Neural cell (in vitro differentiated cells): ENCODE measurements at regions not wholly inside any gene's neighbourhood (a gene's known extent, or its start where the extent isn't known, plus 50 kb on each side); places are given as distances from the start of the nearest gene placed in this dataset.

Experiments used
- H2AFZ ChIP-seq: fragments of 200-600, 300-800 bp; sonication (generic), shearing (Covaris generic); 2 replicates; pipeline ENCODE4 v1.6.0; 2014; ENCODE audit warnings: low read depth, mild to moderate bottlenecking, antibody characterized with exemption, low read length, moderate library complexity
- H3F3A ChIP-seq: fragments of 200-600 bp; shearing (Covaris generic); 2 replicates; pipeline ENCODE4 v1.6.1; 2016; ENCODE audit warnings: mild to moderate bottlenecking, moderate library complexity, mixed read lengths, antibody characterized with exemption, low read length; ENCODE audit not compliant: insufficient read depth, poor library complexity, severe bottlenecking
- H3K27ac ChIP-seq: fragments of 200-600, 300-800 bp; sonication (generic), shearing (Covaris generic); 2 replicates; pipeline ENCODE4 v1.5.1; 2014; ENCODE audit warnings: mild to moderate bottlenecking, low read length, moderate library complexity
- H3K27me3 ChIP-seq: fragments of 300-800, 200-600 bp; sonication (generic), shearing (Covaris generic); 2 replicates; pipeline ENCODE4 v1.6.0; 2014; ENCODE audit warnings: mild to moderate bottlenecking, low read depth, low read length, moderate library complexity; ENCODE audit not compliant: insufficient read depth
- H3K36me3 ChIP-seq: fragments of 300-800, 200-600 bp; sonication (generic), shearing (Covaris generic); 2 replicates; pipeline ENCODE4 v1.5.1; 2014; ENCODE audit warnings: mild to moderate bottlenecking, antibody characterized with exemption, low read length, moderate library complexity; ENCODE audit not compliant: insufficient read depth
- H3K4me2 ChIP-seq: fragments of 300-800, 200-600 bp; sonication (generic), shearing (Covaris generic); 2 replicates; pipeline ENCODE4 v1.6.0; 2014; ENCODE audit warnings: mild to moderate bottlenecking, low read length
- H3K4me3 ChIP-seq: fragments of 300-800, 200-600 bp; sonication (generic), shearing (Covaris generic); 2 replicates; pipeline ENCODE4 v1.5.1; 2014; ENCODE audit warnings: mild to moderate bottlenecking, low read length, moderate library complexity
- H3K79me2 ChIP-seq: fragments of 200-600 bp; shearing (Covaris generic); replicated peaks from 2 replicates; pipeline ENCODE4 v1.6.0; 2014; ENCODE audit warnings: mild to moderate bottlenecking, low read length, moderate library complexity; ENCODE audit not compliant: insufficient read depth
- H3K9ac ChIP-seq: fragments of 300-800, 200-600 bp; sonication (generic), shearing (Covaris generic); 2 replicates; pipeline ENCODE4 v1.6.1; 2016; ENCODE audit warnings: mild to moderate bottlenecking, low read length, mixed read lengths
- H3K9me2 ChIP-seq: fragments of 200-600 bp; shearing (Covaris generic); 2 replicates; pipeline ENCODE4 v1.6.1; 2016; ENCODE audit warnings: mild to moderate bottlenecking, low read length, mixed read lengths; ENCODE audit not compliant: insufficient read depth
- H3K9me3 ChIP-seq: fragments of 200-600, 300-800 bp; sonication (generic), shearing (Covaris generic); 2 replicates; pipeline ENCODE4 v1.6.1; 2016; ENCODE audit warnings: mild to moderate bottlenecking, mixed run types, low read length, moderate library complexity, mixed read lengths
- H4K20me1 ChIP-seq: fragments of 200-600 bp; shearing (Covaris generic); 2 replicates; pipeline ENCODE4 v1.6.1; 2016; ENCODE audit warnings: mild to moderate bottlenecking, mixed run types; ENCODE audit not compliant: insufficient read depth
- EP300 ChIP-seq: fragments of 450-650 bp; conservative IDR thresholded peaks from 2 replicates; pipeline ENCODE4 v1.6.1; 2014; ENCODE audit warnings: antibody characterized with exemption, mild to moderate bottlenecking, moderate library complexity; ENCODE audit not compliant: poor library complexity, severe bottlenecking
- EZH2 ChIP-seq: fragments of 200-600, 300-800 bp; shearing (Covaris generic), sonication (generic); IDR thresholded peaks from 2 replicates; pipeline ENCODE4 v1.6.1; 2014; ENCODE audit warnings: antibody characterized with exemption, low read length, borderline replicate concordance, mild to moderate bottlenecking; ENCODE audit not compliant: insufficient read depth, poor library complexity, severe bottlenecking
- MXI1 ChIP-seq: fragments of 450-650 bp; conservative IDR thresholded peaks from 2 replicates; pipeline ENCODE4 v1.6.1; 2014; ENCODE audit warnings: antibody characterized with exemption, mild to moderate bottlenecking; ENCODE audit not compliant: poor library complexity, severe bottlenecking
- POLR2AphosphoS5 ChIP-seq: IDR thresholded peaks from 2 replicates; pipeline ENCODE4 v1.6.1; 2012
- RAD21 ChIP-seq: fragments of 450-650 bp; conservative IDR thresholded peaks from 2 replicates; pipeline ENCODE4 v1.6.1; 2014; ENCODE audit warnings: antibody characterized with exemption, mild to moderate bottlenecking, moderate library complexity
- SMC3 ChIP-seq: fragments of 450-650 bp; conservative IDR thresholded peaks from 2 replicates; pipeline ENCODE4 v1.6.1; 2014; ENCODE audit warnings: antibody characterized with exemption, mild to moderate bottlenecking, moderate library complexity; ENCODE audit not compliant: poor library complexity
- TAF1 ChIP-seq: IDR thresholded peaks from 2 replicates; pipeline ENCODE4 v1.6.1; 2012; ENCODE audit warnings: low read depth
- TF ChIP-seq, protein P1 (sequence below): IDR thresholded peaks from 2 replicates; pipeline ENCODE4 v1.6.1; 2012; ENCODE audit warnings: borderline replicate concordance
- TF ChIP-seq, protein P2 (sequence below): fragments of 450-650 bp; IDR thresholded peaks from 2 replicates; pipeline ENCODE4 v1.5.1; 2014; ENCODE audit warnings: antibody characterized with exemption, mild to moderate bottlenecking, moderate library complexity; ENCODE audit not compliant: poor library complexity, severe bottlenecking

DNA sequence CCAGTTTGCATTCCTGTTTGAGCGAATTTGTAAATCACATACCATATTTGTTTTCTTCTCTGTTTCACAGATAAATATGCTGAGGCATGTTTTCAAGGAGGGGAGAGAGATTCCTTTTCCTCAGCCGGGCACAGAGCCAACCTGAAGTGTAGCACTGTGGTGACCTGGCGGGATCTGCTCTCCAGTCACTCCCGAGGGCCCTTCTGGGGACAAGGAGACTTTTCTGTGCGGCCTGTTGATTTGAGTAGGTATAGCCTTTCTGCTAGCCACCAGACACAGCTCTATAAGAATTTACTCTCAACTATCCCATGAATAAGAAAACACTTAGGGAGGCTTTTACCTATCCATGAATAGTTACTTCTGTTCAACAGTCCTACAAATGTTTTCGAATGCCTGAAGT is 63.5 kb upstream of the FDX1 start:
- no peak overlapping the region for H3K4me2 ChIP-seq
- no peak for TF ChIP-seq SMC3
- TF ChIP-seq EZH2: no peak
- TF ChIP-seq TAF1: no peak
- no peak for TF ChIP-seq RAD21
- no peak for TF ChIP-seq MXI1
- TF ChIP-seq EP300: no peak
- TF ChIP-seq, protein P1, sequence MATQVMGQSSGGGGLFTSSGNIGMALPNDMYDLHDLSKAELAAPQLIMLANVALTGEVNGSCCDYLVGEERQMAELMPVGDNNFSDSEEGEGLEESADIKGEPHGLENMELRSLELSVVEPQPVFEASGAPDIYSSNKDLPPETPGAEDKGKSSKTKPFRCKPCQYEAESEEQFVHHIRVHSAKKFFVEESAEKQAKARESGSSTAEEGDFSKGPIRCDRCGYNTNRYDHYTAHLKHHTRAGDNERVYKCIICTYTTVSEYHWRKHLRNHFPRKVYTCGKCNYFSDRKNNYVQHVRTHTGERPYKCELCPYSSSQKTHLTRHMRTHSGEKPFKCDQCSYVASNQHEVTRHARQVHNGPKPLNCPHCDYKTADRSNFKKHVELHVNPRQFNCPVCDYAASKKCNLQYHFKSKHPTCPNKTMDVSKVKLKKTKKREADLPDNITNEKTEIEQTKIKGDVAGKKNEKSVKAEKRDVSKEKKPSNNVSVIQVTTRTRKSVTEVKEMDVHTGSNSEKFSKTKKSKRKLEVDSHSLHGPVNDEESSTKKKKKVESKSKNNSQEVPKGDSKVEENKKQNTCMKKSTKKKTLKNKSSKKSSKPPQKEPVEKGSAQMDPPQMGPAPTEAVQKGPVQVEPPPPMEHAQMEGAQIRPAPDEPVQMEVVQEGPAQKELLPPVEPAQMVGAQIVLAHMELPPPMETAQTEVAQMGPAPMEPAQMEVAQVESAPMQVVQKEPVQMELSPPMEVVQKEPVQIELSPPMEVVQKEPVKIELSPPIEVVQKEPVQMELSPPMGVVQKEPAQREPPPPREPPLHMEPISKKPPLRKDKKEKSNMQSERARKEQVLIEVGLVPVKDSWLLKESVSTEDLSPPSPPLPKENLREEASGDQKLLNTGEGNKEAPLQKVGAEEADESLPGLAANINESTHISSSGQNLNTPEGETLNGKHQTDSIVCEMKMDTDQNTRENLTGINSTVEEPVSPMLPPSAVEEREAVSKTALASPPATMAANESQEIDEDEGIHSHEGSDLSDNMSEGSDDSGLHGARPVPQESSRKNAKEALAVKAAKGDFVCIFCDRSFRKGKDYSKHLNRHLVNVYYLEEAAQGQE: no peak
- TF ChIP-seq, protein P2, sequence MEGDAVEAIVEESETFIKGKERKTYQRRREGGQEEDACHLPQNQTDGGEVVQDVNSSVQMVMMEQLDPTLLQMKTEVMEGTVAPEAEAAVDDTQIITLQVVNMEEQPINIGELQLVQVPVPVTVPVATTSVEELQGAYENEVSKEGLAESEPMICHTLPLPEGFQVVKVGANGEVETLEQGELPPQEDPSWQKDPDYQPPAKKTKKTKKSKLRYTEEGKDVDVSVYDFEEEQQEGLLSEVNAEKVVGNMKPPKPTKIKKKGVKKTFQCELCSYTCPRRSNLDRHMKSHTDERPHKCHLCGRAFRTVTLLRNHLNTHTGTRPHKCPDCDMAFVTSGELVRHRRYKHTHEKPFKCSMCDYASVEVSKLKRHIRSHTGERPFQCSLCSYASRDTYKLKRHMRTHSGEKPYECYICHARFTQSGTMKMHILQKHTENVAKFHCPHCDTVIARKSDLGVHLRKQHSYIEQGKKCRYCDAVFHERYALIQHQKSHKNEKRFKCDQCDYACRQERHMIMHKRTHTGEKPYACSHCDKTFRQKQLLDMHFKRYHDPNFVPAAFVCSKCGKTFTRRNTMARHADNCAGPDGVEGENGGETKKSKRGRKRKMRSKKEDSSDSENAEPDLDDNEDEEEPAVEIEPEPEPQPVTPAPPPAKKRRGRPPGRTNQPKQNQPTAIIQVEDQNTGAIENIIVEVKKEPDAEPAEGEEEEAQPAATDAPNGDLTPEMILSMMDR: no peak
- no peak for TF ChIP-seq POLR2AphosphoS5
- no peak overlapping the region for H2AFZ ChIP-seq
- H3K9me3 ChIP-seq: no peaks in the 10 kb centered on the region
- H3K36me3 ChIP-seq: no peaks in the 10 kb centered on the region
- no peaks in the 10 kb centered on the region for H4K20me1 ChIP-seq
- H3F3A ChIP-seq: no peaks in the 10 kb centered on the region
- no peaks in the 10 kb centered on the region for H3K79me2 ChIP-seq
- no peak overlapping the region for H3K9ac ChIP-seq
- no peaks in the 10 kb centered on the region for H3K9me2 ChIP-seq
- H3K27me3 ChIP-seq: no peaks in the 10 kb centered on the region
- no peak overlapping the region for H3K4me3 ChIP-seq
- no peak overlapping the region for H3K27ac ChIP-seq

DNA sequence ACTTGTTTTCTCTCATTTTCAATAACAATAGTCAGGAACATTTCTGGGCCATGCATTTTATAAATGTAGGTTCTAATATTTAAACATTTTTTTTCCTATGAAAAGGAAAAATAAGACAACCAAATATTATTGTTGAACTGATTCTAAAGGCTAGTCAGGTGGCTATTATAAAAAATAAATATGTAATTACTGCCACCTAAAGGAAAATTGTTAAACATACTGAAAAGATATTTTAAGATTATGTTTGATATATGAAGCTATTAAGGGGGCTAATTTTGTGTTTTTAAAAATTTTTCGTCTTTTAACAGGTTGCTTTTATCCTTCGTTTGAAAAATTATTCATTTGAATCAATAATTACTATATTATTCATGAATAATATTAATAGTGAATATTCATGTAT is 62.2 kb upstream of the FDX1 start:
- H3K27ac ChIP-seq: no peak overlapping the region
- H3K9ac ChIP-seq: no peak overlapping the region
- H3F3A ChIP-seq: no peaks in the 10 kb centered on the region
- no peaks in the 10 kb centered on the region for H3K36me3 ChIP-seq
- H3K4me2 ChIP-seq: no peak overlapping the region
- H3K9me2 ChIP-seq: no peaks in the 10 kb centered on the region
- H3K4me3 ChIP-seq: no peak overlapping the region
- no peak overlapping the region for H2AFZ ChIP-seq
- H4K20me1 ChIP-seq: no peaks in the 10 kb centered on the region
- H3K27me3 ChIP-seq: no peaks in the 10 kb centered on the region
- H3K79me2 ChIP-seq: no peaks in the 10 kb centered on the region
- H3K9me3 ChIP-seq: no peaks in the 10 kb centered on the region
- TF ChIP-seq SMC3 (peak; percentile 16), RAD21 (no peak)

DNA sequence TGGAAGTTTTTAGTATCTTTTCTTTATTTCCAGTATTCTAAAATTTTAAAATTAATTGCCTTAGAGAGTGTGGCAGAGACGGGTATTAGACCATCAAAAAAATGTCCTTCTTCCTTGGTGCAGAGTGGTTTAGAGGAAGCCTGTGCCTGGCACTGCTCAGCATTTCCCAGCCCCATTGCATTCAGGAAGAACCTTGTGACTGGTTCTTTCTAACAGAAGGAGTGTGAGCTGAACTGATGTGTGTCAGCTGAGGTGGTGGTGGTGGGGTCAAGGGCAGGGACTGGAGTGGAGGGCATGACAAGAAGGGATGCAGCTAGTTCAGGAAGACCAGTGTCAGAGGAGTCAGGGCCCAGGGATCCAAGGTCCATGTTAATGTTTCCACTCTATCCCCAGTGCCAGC is 58.7 kb upstream of the FDX1 start:
- Histone ChIP-seq H3K9me3 (no peaks in the 10 kb centered on the region), H3K9ac (no peak overlapping the region), H4K20me1 (no peaks in the 10 kb centered on the region), H3K27ac (no peak overlapping the region), H3K9me2 (no peaks in the 10 kb centered on the region), H3K4me2 (no peak overlapping the region), H3K79me2 (no peaks in the 10 kb centered on the region), H2AFZ (no peak overlapping the region), H3K27me3 (no peaks in the 10 kb centered on the region), H3K36me3 (no peaks in the 10 kb centered on the region), H3K4me3 (no peak overlapping the region), H3F3A (no peaks in the 10 kb centered on the region)
- no peak for TF ChIP-seq POLR2AphosphoS5
- no peak for TF ChIP-seq RAD21
- TF ChIP-seq, protein P1: no peak
- TF ChIP-seq EP300: no peak
- TF ChIP-seq EZH2: no peak
- TF ChIP-seq TAF1: no peak
- TF ChIP-seq MXI1: no peak
- no peak for TF ChIP-seq SMC3
- TF ChIP-seq, protein P2: no peak
